Activated gamma-delta T cell treated with Interleukin-2 at 50 U/mL for 16 hours (primary cell): ENCODE measurements at regions not wholly inside any gene's neighbourhood (a gene's known extent, or its start where the extent isn't known, plus 50 kb on each side); places are given as distances from the start of the nearest gene placed in this dataset.
"Not testable (repeated sequence)": the region's sequence is repeated elsewhere in the genome, so short reads cannot be mapped to it uniquely, and the experiment has no call there.

ENCODE experiments used
- DNase-seq: peaks from one replicate; pipeline ENCODE4 v3.0.0-alpha.2; 2020

DNA sequence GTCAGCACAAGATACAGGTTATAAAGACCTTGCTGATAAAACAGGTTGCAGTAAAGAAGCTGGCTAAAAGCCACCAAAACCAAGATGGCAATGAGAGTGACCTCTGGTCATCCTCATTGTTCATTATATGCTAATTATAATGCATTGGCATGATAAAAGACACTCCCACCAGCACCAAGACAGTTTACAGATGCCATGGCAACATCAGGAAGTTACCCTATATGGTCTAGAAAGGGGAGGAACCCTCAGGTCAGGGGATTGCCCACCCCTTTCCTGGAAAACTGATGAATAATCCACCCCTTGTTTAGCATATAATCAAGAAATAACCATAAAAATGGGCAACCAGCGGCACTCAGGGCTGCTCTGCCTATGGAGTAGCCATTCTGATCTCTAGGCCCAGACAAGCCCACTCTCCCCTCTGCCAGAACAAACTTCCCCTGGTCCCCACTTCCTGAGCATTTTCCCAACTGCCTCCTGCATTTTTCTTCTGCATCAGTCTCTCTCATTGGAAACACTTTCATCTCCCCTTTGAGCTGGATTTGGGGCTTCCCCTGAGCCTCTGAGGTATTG is 215.3 kb upstream of the SDK2 start:
- not testable (repeated sequence) for DNase-seq

DNA sequence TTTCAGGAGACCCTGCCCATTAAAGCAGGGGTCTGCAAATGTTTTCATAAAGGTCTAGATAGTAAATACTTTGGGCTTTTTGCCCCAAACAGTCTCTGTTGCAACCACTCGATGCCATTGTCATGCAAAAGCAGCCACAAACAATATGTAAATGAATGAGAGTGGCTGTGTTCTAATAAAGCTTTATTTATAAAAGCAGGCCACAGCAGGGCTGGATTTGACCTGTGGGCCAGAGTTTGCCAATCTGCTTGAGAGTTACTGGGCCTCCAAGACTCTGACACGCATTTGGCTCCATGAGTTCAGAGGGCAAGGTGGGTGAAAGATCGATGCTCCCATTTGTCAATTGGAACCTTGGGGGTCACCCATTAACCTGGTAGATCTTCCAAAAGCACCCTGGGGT is 217.3 kb upstream of the SDK2 start:
- DNase-seq = no peak

DNA sequence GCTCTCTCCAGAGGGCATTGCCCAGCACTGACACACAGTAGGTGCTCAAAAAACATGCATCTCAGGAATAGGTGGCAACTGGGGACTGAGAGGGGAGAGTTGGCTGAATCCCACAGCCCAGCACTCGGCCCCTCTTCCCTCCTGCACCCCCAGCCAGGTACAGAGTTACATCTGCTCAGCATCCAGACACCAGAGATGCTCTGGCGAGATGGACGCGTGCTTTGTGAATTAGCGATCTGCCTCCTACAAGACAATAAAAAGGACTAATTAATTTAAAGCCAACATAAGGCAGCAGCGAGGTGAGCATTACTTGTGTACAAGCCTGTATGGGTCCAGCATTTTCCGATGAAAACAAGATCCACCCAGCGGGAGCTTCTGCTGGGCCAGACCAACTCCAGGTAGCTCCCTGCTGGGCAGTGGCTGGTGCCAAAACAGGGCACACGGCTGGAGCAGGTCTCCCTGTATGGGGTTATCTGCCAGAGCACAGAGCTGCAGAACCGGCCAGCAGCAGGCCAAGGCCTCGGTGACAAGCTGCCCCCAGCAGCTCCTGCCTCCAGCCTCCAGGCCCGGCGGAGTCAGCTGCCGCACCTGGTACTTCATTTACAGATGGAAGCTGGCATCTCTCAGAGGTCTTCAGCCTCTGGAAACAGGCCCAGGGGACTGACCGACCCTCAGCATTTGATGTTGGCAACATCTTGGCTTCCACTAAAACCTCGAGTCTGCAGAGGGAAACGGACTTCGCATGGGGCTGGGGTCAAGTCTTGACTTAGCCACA is 219.7 kb upstream of the SDK2 start:
- DNase-seq = no peak

DNA sequence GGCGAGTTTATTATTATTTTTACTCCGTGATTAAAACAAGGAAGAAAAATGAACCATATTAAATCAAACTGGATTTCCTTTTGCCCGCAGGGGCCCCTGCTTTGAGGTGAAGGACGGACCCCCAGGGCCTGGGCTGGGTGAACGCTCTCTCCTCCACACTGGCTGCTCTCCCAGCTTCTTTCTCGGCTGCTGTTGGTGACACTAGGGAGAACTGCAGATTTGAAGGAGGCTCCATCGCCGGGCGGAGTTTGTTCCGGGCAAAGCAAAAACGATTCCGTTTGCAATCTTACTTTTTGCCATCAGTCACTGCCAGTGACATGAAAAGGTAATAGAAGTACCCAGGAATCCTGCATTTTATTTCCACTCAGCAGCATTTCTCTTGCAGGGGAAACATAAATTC is 221.6 kb upstream of the SDK2 start:
- no peak for DNase-seq

DNA sequence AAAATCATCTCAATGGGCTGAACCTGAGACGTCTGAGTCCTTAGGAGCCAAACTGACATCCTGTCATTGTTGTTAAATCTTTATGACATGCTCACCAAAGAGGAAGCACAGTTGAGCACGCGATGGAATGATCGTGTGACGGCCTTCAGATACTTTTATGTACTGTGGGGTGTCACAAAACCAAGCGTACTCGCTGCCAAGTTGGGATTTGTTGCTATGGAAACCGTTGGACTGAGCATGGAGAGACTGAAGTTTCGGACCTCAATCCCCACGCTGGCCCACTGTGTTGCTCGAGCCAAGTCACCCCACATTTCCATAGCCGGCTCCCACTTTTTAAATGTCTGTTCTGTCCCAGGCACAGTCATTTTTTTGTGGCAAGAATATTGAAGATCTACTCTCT is 222.8 kb upstream of the SDK2 start:
- DNase-seq = no peak

DNA sequence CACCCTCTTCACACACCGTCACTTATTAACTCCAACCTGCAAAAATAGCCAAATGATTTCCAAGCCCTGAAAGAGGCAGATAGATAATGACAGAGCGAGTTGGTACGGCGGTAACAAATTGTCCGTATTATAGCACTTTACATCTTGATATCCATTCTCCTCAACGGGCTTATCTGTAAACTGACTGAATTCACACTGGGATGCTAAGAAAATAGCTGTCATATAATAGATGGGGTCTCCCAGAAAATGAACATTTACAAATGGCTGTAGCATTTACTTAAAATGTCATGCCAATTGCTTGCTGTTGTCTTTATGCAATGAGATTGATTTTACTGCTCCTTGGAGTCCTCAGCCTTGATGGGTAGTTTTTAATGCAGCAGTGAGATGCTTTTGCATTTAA is 225.8 kb upstream of the SDK2 start:
- no peak for DNase-seq

DNA sequence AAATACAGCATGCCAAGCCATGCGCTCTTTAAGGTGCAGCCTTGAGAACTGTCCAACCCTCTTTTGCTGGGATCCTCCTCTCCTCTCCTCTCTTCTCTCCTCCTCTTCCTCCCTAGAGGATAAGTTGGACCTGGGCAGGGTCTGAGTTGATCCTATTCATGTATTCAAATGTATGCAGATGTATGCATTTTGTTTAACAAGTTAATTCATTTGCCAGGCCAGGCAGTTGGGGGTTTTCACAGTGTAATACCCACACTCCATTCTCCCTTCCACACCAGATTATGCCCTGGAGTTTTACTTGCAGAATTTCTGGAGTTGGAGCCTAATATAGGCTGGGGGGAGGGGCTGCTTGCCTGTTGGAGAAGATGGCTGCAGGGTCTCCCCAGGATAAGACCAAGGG is 226.2 kb upstream of the SDK2 start:
- DNase-seq = no peak

DNA sequence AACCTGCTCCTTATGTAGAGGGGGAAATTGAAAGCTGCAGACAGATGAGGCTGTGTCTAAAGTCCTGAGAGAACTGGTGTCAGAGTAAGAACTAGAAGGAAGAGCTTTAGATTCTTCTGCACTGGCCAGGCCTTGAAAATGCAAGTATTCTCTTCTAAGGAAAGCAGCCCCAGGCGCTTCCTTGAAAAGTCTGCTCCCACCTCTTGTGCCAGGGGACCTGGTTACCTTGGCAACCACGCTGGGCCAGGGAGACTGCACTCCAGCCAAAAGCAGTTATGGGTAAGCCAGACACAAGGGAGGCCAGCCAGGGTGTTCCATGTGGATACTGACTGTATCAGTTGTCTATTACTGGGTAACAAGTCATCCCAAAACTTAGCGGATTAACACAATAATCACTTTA is 228.6 kb upstream of the SDK2 start:
- no peak for DNase-seq

DNA sequence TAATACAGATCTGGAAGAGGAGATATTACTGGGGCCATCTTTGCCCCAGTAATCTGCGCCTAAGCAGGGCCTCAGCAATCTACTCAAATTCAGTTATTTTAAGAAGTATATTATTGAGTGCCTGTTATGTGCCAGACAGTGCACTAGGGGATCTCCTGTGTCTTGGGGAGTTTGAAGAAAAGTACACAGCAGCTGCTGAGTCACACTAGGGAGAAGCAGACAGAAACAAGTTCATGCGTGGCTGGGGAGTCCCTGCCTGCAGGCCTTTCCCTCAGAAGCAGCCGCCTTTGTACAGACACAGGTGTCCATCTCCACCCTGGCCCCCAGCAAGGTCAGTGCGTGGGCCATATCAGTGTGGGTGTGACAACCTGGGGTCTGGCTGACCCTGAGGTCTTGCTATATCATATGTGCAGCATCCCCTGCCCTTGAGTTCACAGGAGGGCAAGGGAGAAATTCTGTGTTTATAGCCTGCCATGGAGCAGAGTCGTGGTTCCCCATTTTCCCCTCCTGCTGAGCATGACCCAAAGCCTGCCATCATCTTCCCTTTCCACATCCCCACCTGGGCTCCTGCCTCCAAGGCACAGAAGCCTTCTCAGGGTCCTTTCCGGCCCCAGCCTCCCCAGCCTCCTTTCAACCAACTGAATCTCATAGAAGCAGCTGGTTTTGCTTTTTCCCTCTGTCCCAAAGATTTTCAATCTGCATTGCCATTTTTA is 229.9 kb upstream of the SDK2 start:
- DNase-seq = no peak

DNA sequence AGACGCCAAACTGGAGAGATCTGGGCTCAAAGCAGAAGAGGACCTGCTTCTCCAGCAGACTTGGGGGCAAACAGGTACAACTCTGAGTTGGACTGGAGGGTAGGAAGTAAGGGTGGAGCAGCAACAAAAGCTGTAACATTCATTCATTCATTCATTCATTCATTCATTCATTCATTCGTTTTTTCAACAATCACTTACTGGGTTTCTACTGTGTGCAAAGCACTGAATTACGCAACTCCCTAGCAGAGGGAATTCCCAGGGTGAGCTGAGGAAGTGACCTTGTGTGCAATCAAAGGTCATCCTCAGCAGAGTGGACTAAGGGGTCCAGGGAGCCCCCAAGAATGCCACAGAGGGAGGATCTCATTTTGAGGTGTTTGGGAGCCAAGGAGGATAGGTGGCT is 231.1 kb upstream of the SDK2 start:
- no peak for DNase-seq

DNA sequence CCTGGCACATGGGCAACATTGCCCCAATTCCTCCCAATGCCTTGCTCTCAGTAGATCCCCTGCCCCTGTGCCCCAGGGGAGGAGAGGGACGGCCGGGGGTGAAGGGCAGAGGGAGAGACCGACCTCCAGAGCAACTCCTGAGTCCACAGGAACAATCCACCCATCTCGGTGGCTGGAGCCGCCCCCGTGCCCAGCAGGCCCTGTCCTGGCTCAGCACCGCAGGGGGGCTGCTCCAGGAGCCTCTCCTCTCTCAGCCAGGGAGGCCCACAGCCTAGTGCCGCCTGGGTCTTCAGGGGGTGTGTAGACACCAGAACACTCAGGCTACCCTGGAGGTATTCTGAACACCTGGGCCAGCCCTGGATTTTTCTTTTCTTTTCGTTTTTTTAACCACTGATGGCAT is 233.7 kb upstream of the SDK2 start:
- no peak for DNase-seq

DNA sequence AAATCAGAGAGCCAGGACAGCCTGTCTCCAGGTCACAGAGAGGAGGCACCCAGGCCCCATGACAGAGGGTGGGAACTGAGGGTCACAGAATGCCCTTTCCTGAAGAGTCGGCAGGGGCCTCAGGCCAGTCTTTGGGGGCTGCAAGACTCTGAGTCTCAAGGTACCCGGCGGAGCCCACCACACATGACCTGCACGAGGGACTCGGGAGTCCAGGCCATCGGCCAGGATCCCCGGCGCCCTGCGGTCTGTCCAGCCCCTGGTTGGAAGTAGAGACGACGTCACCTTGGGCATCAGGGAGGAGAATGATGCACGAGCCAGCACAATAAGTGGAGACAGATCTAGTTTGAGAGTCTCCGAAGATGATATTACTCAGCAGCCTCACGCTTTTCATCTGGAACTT is 234.7 kb upstream of the SDK2 start:
- no peak for DNase-seq

DNA sequence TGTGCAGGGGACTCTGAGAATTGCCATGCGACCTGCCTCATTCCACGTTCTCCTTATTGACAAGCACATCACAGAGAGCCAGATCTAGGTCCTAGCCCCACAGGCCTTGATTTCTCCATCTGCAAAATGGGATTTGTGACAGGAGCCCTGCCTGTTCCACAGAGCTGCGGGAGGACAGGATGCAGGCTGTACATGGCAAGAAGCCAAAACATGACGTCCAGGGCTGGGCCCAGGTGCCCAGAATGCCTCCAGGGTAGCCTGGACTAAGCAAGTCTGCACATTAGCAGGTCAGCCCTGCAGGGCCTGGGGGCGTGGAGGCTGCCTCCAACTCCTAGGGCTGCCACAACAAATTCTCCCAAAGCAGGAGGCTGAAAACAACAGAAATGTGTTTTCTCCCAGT is 235.7 kb upstream of the SDK2 start:
- DNase-seq = no peak

DNA sequence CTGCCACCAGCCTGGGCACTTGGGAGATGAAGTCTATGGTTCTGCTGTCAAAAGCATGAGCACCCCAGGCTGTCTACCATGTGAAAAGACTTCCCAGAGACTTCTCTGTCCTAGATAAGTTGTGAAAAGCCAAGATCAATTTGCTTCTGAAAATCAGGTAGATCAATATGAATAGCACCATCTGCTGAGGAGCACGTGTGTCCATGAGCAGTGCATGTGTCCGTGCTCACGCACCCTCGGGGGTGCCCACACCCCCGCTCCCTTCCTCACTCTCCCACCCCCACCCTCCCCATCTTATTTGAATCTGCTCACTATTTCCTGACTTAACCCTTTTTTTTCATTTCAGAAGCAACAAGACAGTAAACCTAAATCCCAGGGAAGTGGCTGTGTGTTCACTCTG is 238.3 kb upstream of the SDK2 start:
- no peak for DNase-seq

DNA sequence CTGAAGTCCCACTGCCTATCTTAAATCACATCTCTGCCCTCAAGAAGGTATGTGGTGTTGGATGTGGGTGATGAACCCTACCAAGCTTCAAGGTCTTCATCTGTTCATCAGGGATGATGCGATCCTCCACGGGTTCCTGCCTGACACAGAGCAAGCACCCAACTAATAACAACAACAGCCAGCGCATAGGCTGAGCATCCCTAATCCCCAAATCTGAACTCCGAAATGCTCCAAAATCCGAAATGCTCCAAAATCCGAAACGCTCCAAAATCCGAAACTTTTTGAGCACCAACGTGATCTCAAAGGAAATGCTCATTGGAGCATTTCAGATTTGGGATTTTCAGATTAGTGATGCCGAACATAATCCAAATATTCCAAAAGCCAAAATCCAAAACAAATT is 238.9 kb upstream of the SDK2 start:
- no peak for DNase-seq

DNA sequence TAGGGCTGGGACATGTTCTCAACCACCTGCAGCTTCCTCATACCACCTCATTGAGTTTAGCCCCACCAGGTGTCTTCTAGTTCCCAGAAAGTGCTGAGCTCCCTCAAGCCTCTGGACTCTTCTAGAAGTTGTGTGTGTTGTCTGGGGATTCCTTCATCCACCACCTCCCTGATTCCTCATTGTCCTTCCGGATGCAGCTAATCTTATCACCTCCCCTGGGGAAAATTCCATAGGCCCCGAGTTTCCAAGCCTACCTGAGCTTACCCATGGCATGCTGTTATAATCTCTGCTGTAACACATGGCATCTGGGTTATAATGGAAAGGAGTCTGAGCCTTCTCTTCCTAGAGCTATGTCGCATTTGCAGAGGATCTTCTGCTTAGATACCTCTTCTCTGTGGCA is 243.5 kb upstream of the SDK2 start:
- DNase-seq = no peak

DNA sequence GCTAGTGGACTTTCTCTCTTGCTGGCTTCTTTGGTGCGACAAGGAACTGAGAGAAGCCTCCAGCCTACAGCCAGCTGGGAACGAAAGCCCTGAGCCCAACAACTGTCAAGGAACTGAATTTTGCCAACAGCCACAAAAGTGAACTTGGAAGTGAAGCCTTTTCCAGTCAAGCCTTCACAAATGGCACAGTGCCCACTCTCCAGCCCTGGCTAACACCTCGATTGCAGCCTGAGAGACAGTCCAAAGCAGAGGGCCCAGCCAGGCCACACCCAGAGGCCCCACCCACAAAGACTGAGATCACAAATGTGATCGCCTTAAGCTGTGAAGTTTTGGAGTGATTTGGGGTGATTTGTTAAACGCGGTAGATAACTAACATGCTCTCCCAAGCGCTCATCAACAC is 244.6 kb upstream of the SDK2 start:
- DNase-seq = no peak

DNA sequence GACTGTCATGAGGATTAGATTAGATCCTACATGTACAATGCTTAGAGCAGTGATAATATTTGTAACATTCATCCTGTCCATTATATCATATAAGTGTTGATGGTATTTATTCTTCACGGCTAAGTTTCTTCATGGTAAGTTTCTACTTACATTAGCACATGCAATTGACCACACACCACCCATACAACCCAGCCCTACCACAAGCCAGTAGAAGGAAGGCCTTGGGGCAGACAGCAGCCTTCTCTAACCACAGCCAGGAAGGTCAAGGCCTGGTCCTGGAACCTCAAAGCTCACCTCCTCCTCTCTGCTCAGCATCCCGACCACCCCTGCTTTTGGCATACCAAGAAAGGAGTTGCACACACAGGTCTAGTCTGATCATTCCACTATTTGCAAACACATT is 245.2 kb upstream of the SDK2 start:
- DNase-seq = no peak

DNA sequence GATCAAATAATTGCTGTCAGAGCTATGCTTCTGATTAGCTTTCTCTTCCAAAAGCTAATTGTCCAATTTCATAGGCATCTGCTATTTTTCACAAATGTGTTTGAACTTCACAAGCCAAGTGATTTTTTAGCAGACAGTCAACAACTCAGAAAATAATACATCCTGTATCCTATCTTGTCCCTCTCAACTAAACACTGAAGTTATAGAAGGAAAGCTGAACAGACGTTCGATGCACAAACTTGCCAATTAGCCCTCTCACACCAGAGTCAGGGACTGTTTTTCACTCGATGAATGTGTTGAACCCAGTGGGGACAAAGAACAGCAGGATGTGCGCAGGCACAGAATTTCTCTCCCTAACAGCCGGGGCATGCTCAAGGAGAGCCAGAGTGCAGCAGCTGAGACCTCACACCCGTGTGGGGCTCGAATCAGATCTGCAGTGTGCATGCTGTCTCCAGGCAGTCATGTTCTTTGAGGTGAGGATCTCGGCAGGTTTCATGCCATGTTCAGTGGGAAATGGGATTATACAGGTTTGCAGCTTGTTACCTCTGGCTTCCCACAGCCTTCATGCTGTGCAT is 246.7 kb upstream of the SDK2 start:
- no peak for DNase-seq

DNA sequence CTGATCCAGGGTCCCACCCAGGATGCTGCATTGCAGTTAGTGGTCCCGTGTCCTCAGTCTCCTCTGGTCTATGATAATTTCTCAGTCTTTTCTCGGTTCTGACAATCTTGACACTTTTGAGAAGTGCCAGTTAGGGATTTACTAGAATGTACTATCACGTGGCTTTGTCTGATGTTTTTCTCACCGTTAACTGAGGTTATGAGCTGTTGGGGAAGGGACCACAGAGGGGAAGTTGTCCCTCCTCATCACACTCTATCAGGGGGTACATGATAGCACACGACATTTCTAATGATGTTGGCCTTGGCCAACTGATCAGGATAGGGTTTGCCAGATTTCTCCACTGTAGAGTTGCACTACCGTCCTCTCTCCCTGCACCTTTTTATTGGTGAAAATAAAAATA is 250.9 kb upstream of the SDK2 start:
- no peak for DNase-seq

DNA sequence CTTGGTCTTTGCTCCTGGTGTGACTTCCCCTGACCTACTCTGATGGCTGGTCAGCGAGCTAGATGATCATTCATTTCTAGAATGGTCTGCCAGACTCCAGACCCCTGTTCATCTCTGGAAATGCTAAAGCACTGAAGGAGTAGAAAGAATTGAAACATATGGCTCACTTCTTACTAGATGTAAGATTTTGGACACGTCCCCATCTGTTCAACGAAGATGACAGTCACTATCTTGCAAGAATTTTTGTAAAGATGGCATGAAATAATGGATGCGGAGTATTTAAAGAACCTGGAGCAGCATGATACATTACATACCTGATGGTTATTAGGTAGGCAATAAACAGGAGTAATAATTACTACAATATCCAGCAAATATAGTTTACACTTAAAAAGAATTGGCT is 252.7 kb upstream of the SDK2 start:
- DNase-seq = no peak

DNA sequence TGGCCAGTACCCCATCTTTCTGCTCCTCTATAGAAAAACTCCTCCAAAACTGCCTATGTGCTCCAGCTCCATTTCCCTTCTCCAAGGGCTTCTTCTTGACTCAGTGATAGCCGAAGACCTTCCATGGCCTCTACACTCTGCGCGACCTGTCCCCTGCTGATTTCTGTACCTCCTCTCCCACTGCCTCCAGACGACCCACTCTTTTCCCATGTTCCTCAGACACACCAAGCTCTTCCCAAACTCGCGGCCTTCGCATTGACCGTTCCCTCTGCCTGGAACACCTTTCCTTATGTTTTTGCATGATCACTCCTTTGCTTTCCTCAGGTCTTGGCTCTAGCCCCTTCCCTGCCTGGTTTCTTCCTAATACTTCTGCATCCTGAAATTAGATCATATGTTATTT is 255.6 kb upstream of the SDK2 start:
- DNase-seq = no peak

DNA sequence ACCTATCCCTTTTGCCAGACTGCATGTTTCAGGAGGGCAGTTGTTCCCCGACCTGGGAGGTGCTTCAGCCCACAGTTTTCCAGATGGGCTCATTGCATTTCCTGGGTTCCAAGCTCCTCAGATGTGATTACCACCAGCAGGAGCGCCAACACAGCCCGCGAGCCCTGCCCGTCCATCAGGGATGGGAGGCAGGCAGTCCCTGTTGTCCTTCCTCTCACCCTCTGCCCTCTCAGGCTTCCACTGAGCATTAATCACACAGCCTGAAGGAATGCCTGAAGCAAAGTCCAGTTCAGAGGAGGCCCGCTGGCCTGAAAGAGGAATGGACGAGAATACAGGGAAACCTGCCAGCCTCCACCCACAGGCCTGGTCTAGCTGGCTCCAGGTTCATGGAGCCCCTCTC is 256.3 kb upstream of the SDK2 start:
- no peak for DNase-seq

DNA sequence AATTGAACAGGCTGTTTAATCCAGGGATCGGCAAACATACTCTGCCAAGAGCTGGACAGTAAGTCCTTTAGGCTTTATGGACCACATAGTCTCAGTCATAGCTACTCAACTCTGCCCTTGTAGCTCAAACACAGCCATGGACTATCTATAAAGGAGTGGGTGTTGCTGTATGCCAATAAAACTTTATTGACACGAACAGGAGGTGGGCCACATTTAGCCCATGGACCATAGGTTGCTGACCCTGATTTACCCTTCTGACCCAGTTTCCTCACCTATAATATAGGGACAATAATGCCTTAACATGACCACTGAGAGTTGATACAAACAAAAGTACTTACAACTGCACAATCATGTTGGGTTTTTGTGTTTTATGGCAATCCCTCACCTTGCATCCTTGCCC is 257.0 kb upstream of the SDK2 start:
- DNase-seq = no peak
